ENCODE measurements at regions not wholly inside any gene's neighbourhood (a gene's known extent, or its start where the extent isn't known, plus 50 kb on each side); places are given as distances from the start of the nearest gene placed in this dataset.

DNA sequence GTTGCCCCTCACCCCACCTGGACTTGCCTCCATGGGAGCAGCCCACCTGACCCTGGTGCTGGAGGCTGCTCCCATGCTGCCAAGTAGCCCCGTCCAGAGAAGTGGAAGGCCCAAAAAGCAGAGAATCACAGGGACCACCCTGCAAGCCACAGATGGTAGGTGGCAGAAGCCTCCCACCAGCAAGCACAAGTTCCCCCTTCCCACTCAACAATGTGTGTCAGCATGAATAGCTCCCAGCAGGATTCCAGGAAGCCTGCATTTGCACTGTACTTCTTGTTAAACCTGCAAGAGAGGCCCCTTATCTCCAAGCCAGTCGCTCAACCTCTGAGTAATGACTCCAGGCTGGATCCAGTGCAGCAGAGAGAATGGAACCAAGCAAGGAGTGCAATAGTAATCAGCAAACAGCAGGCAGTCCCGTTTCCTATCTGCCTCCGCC lies 180.8 kb upstream of the CST7 start:
- DNase-seq: peak; percentile 84
- no peak overlapping the region for H4K5ac ChIP-seq (ENCODE audit: low read length)
- peaks cover 6% of the 10 kb centered on the region for H3K4me1 ChIP-seq (ENCODE audit: control insufficient read depth, low read depth, low read length)
- no peak overlapping the region for H3K4me3 ChIP-seq (ENCODE audit: low read length)
- H2BK120ac ChIP-seq (ENCODE audit: low read depth, low read length): no peak overlapping the region
- no peak overlapping the region for H3K4ac ChIP-seq (ENCODE audit: low read depth, low read length)
- H3K9ac ChIP-seq (ENCODE audit: low read length): no peak overlapping the region
- no peak overlapping the region for H3K56ac ChIP-seq (ENCODE audit: low read length)
- H3K79me1 ChIP-seq (ENCODE audit: low read length): no peaks in the 10 kb centered on the region
- no peak overlapping the region for H3K4me2 ChIP-seq (ENCODE audit: low read length)
- H2BK15ac ChIP-seq (replicated peaks; ENCODE audit: low read depth): no peak overlapping the region
- no peak overlapping the region for H4K8ac ChIP-seq (ENCODE audit: low read depth, low read length)
- H3K27ac ChIP-seq (ENCODE audit: low read depth, low read length): no peak overlapping the region
- H3K18ac ChIP-seq (ENCODE audit: low read length): no peak overlapping the region
- H2AK5ac ChIP-seq (ENCODE audit: low read length): no peak overlapping the region
- H3K27me3 ChIP-seq (ENCODE audit: insufficient read depth, low read length, poor library complexity): no peaks in the 10 kb centered on the region
- no peak overlapping the region for H2BK5ac ChIP-seq (ENCODE audit: low read length)
- no peaks in the 10 kb centered on the region for H3K36me3 ChIP-seq (ENCODE audit: control insufficient read depth, insufficient read depth, low read length)
- H3K23ac ChIP-seq (ENCODE audit: low read length): no peak overlapping the region
- no peaks in the 10 kb centered on the region for H3K79me2 ChIP-seq (ENCODE audit: control insufficient read depth, insufficient read depth, low read length)
- no CpG with 5 or more reads among the region's 4 CpGs for WGBS (ENCODE audit: extremely low coverage, insufficient coverage, low lambda C conversion rate)

GRCh38 chr20:24768713-24769601 lies 180.1 kb upstream of the CST7 start:
- H3K79me1 ChIP-seq (ENCODE audit: low read length): no peaks in the 10 kb centered on the region
- H3K9ac ChIP-seq (ENCODE audit: low read length): no peak overlapping the region
- H3K36me3 ChIP-seq (ENCODE audit: control insufficient read depth, insufficient read depth, low read length): no peaks in the 10 kb centered on the region
- DNase-seq: no peak
- no peak overlapping the region for H2AK5ac ChIP-seq (ENCODE audit: low read length)
- WGBS (ENCODE audit: extremely low coverage, insufficient coverage, low lambda C conversion rate): no CpG with 5 or more reads among the region's 10 CpGs
- H3K4ac ChIP-seq (ENCODE audit: low read depth, low read length): no peak overlapping the region
- H2BK120ac ChIP-seq (ENCODE audit: low read depth, low read length): no peak overlapping the region
- H3K27ac ChIP-seq (ENCODE audit: low read depth, low read length): no peak overlapping the region
- H4K8ac ChIP-seq (ENCODE audit: low read depth, low read length): no peak overlapping the region
- H3K4me3 ChIP-seq (ENCODE audit: low read length): no peak overlapping the region
- H3K56ac ChIP-seq (ENCODE audit: low read length): no peak overlapping the region
- H4K5ac ChIP-seq (ENCODE audit: low read length): no peak overlapping the region
- H3K18ac ChIP-seq (ENCODE audit: low read length): no peak overlapping the region
- no peaks in the 10 kb centered on the region for H3K27me3 ChIP-seq (ENCODE audit: insufficient read depth, low read length, poor library complexity)
- H3K4me1 ChIP-seq (ENCODE audit: control insufficient read depth, low read depth, low read length): peaks cover 6% of the 10 kb centered on the region
- no peak overlapping the region for H3K23ac ChIP-seq (ENCODE audit: low read length)
- H3K79me2 ChIP-seq (ENCODE audit: control insufficient read depth, insufficient read depth, low read length): no peaks in the 10 kb centered on the region
- no peak overlapping the region for H2BK5ac ChIP-seq (ENCODE audit: low read length)
- no peak overlapping the region for H3K4me2 ChIP-seq (ENCODE audit: low read length)
- no peak overlapping the region for H2BK15ac ChIP-seq (replicated peaks; ENCODE audit: low read depth)

DNA sequence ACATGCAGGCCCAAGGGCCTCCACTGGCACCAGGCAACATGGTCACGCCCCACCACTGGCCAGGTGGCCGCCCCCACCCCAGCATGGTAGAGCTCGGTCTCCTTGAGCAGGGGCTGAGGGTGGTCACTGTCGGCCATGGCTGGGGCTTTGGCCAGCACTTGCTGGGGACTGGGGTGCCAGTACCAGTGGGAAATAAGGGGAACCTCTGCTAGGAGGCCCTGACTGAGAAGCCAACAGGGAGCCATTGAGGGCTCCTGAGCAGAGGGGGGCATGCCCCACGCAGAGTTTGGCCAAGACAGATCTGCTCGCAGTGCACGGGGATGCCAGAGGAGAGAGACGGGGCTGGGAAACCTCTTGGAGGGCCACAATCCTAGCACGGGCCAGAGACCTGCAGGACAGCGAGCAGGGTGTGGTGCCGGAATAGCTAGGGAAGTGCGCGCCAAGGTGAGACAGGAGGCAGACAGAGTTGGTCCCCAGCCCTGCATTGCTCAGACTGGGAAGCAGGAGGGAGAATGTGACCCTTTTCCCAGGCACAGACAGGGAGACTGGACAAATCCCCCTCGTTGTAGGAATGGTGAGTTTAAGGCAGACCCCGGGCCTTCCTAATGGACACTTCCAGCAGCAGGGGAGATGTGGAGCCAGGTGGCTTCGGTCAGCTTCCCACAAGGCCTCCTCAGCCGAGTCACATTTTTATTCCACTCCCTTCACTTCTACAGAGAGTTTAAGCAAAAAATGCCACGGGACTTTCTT lies 179.0 kb upstream of the CST7 start:
- no peak overlapping the region for H3K27ac ChIP-seq (ENCODE audit: low read depth, low read length)
- no peak overlapping the region for H3K4me3 ChIP-seq (ENCODE audit: low read length)
- no peaks in the 10 kb centered on the region for H3K36me3 ChIP-seq (ENCODE audit: control insufficient read depth, insufficient read depth, low read length)
- WGBS (ENCODE audit: extremely low coverage, insufficient coverage, low lambda C conversion rate): no CpG with 5 or more reads among the region's 18 CpGs
- no peak for DNase-seq
- H3K18ac ChIP-seq (ENCODE audit: low read length): no peak overlapping the region
- no peaks in the 10 kb centered on the region for H3K79me1 ChIP-seq (ENCODE audit: low read length)
- H4K8ac ChIP-seq (ENCODE audit: low read depth, low read length): no peak overlapping the region
- no peak overlapping the region for H2AK5ac ChIP-seq (ENCODE audit: low read length)
- no peak overlapping the region for H3K4me2 ChIP-seq (ENCODE audit: low read length)
- H2BK5ac ChIP-seq (ENCODE audit: low read length): no peak overlapping the region
- no peaks in the 10 kb centered on the region for H3K27me3 ChIP-seq (ENCODE audit: insufficient read depth, low read length, poor library complexity)
- peaks cover 6% of the 10 kb centered on the region for H3K4me1 ChIP-seq (ENCODE audit: control insufficient read depth, low read depth, low read length)
- no peak overlapping the region for H2BK120ac ChIP-seq (ENCODE audit: low read depth, low read length)
- H3K23ac ChIP-seq (ENCODE audit: low read length): no peak overlapping the region
- H3K79me2 ChIP-seq (ENCODE audit: control insufficient read depth, insufficient read depth, low read length): no peaks in the 10 kb centered on the region
- H3K4ac ChIP-seq (ENCODE audit: low read depth, low read length): no peak overlapping the region
- no peak overlapping the region for H3K56ac ChIP-seq (ENCODE audit: low read length)
- H3K9ac ChIP-seq (ENCODE audit: low read length): no peak overlapping the region
- no peak overlapping the region for H2BK15ac ChIP-seq (replicated peaks; ENCODE audit: low read depth)
- H4K5ac ChIP-seq (ENCODE audit: low read length): no peak overlapping the region

- no peak overlapping the region for H3K9ac ChIP-seq (ENCODE audit: low read length)
- H3K4me2 ChIP-seq (ENCODE audit: low read length): no peak overlapping the region
- no peak overlapping the region for H2BK120ac ChIP-seq (ENCODE audit: low read depth, low read length)
- no peak for DNase-seq
- no peak overlapping the region for H3K18ac ChIP-seq (ENCODE audit: low read length)
- no peak overlapping the region for H2AK5ac ChIP-seq (ENCODE audit: low read length)
- H3K27me3 ChIP-seq (ENCODE audit: insufficient read depth, low read length, poor library complexity): no peaks in the 10 kb centered on the region
- H3K23ac ChIP-seq (ENCODE audit: low read length): no peak overlapping the region
- no peak overlapping the region for H4K5ac ChIP-seq (ENCODE audit: low read length)
- no CpG with 5 or more reads among the region's 17 CpGs for WGBS (ENCODE audit: extremely low coverage, insufficient coverage, low lambda C conversion rate)
- H3K79me2 ChIP-seq (ENCODE audit: control insufficient read depth, insufficient read depth, low read length): no peaks in the 10 kb centered on the region
- no peak overlapping the region for H3K56ac ChIP-seq (ENCODE audit: low read length)
- no peak overlapping the region for H2BK15ac ChIP-seq (replicated peaks; ENCODE audit: low read depth)
- no peak overlapping the region for H3K4me3 ChIP-seq (ENCODE audit: low read length)
- H3K36me3 ChIP-seq (ENCODE audit: control insufficient read depth, insufficient read depth, low read length): no peaks in the 10 kb centered on the region
- no peak overlapping the region for H3K27ac ChIP-seq (ENCODE audit: low read depth, low read length)
- peaks cover 6% of the 10 kb centered on the region for H3K4me1 ChIP-seq (ENCODE audit: control insufficient read depth, low read depth, low read length)
- H4K8ac ChIP-seq (ENCODE audit: low read depth, low read length): no peak overlapping the region
- H3K79me1 ChIP-seq (ENCODE audit: low read length): no peaks in the 10 kb centered on the region
- no peak overlapping the region for H2BK5ac ChIP-seq (ENCODE audit: low read length)
- no peak overlapping the region for H3K4ac ChIP-seq (ENCODE audit: low read depth, low read length)
Measured at GRCh38 chr20:24770628-24771541, 178.2 kb upstream of the CST7 start.

GRCh38 chr20:24771542-24772061 lies 177.5 kb upstream of the CST7 start:
- Histone ChIP-seq H3K18ac (ENCODE audit: low read length) (no peak overlapping the region), H3K4me3 (ENCODE audit: low read length) (no peak overlapping the region), H3K4me1 (ENCODE audit: control insufficient read depth, low read depth, low read length) (peaks cover 6% of the 10 kb centered on the region), H3K79me2 (ENCODE audit: control insufficient read depth, insufficient read depth, low read length) (no peaks in the 10 kb centered on the region), H2BK15ac (replicated peaks; ENCODE audit: low read depth) (no peak overlapping the region), H4K5ac (ENCODE audit: low read length) (no peak overlapping the region), H3K56ac (ENCODE audit: low read length) (no peak overlapping the region), H2AK5ac (ENCODE audit: low read length) (no peak overlapping the region), H3K36me3 (ENCODE audit: control insufficient read depth, insufficient read depth, low read length) (no peaks in the 10 kb centered on the region), H3K9ac (ENCODE audit: low read length) (no peak overlapping the region), H3K79me1 (ENCODE audit: low read length) (no peaks in the 10 kb centered on the region), H3K27ac (ENCODE audit: low read depth, low read length) (no peak overlapping the region), H3K4me2 (ENCODE audit: low read length) (no peak overlapping the region), H4K8ac (ENCODE audit: low read depth, low read length) (no peak overlapping the region), H3K23ac (ENCODE audit: low read length) (no peak overlapping the region), H2BK5ac (ENCODE audit: low read length) (no peak overlapping the region), H3K27me3 (ENCODE audit: insufficient read depth, low read length, poor library complexity) (no peaks in the 10 kb centered on the region), H2BK120ac (ENCODE audit: low read depth, low read length) (no peak overlapping the region), H3K4ac (ENCODE audit: low read depth, low read length) (no peak overlapping the region)
- no peak for DNase-seq
- no CpG with 5 or more reads among the region's 9 CpGs for WGBS (ENCODE audit: extremely low coverage, insufficient coverage, low lambda C conversion rate)
